HG03196 (cell line): ENCODE measurements at regions not wholly inside any gene's neighbourhood (a gene's known extent, or its start where the extent isn't known, plus 50 kb on each side); places are given as distances from the start of the nearest gene placed in this dataset.

Source experiments
- ATAC-seq: cut with Tn5 transposase; IDR thresholded peaks from one replicate; pipeline ENCODE4 v1.9.1; 2021; ENCODE audit not compliant: unreplicated experiment

DNA sequence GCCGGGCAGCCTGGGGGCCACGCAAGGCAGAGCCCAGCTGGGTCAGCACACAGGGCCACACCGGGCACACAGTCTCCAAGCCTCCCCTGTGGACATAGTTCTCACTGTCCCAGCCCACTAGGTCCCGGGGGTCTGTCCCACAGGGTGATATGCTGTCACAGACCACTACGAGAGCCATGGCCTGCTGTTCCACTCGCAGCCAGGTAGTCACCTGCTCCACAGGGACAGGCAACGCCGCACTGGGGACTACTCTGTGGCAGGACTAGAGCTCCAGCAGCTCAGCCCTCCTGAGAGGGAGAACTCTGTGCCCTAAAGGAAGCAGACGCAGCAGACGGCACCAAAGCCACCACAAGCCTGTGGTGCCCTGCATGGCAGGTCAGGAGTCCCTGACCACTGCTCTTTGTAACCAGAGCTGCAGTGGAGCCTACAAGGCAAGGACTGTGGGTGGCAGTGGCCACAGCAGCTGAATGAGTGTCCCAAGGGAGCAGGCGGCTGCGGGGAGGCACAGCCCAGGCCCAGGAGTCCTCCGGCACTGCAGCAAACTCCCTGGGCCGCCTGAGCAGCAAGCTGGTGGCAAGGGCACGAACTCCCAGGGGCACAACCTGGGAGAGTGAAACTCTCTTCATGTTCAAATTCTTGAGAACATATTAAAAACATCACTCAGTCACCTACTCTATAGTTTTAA, 171.2 kb upstream of the GRK3 start:
- ATAC-seq: no peak

- ATAC-seq: no peak
Observed at GRCh38 chr22:25395468-25395867, 169.0 kb upstream of the GRK3 start.

- no peak for ATAC-seq
Observed at GRCh38 chr22:25395915-25396314, 168.6 kb upstream of the GRK3 start.

GRCh38 chr22:25396615-25397200, 167.8 kb upstream of the GRK3 start:
- ATAC-seq: no peak

DNA sequence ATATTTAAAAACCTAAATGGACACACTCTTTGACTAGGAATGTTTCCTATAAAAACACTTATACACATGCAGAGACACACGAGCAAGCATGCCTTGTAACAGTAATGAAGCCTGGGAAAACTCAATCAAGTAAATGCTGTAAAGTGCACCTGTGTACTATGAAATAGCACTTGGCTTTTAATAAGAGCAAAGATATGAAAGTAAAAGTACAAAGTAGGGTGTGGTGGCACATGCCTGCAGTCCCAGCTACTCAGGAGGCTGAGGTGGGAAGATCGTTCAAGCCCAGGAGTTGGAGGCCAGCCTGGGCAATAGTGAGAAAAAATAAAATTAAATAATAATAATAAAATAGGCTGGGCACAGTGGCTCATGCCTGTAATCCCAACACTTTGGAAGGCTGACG, 166.9 kb upstream of the GRK3 start:
- ATAC-seq: no peak

DNA sequence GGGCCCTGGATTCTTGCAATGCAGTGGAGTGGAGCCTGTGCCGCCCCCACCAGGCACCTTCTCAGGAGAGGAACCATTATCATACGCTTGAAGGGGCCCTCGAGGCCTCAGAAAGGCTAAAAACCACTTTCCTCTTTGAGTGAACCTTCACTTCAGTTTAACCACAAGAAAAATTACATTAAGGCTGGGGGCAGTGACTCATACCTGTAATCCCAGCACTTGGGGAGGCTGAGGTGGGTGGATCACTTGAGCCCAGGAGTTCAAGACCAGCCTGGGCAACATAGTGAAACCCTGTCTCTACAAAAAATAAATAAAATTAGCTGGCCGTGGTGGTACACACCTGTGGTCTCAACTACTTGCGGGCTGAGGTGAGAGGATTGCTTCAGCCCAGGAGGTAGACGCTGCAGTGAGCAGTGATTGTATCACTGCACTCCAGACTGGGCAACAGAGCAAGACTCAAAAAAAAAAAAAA, 165.8 kb upstream of the GRK3 start:
- peak; percentile 54 for ATAC-seq

- no peak for ATAC-seq
Observed at GRCh38 chr22:25399649-25400151, 164.8 kb upstream of the GRK3 start.

DNA sequence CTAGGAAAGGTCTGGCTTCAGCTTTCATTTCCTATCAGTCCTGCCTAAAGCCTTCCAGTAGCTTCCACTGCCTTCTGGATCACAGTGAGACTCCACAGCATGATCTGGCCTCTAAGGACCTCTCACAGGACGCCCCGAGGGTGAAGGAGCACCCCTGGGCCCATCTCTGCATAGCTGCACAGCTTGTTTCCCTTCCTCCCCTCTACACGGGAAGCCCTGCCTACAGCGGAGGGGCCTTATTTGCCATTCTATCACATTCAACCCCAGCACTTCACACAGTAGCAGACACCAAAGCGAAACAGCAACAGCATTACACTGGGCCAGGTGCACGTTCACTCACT, 162.3 kb upstream of the GRK3 start:
- no peak for ATAC-seq

DNA sequence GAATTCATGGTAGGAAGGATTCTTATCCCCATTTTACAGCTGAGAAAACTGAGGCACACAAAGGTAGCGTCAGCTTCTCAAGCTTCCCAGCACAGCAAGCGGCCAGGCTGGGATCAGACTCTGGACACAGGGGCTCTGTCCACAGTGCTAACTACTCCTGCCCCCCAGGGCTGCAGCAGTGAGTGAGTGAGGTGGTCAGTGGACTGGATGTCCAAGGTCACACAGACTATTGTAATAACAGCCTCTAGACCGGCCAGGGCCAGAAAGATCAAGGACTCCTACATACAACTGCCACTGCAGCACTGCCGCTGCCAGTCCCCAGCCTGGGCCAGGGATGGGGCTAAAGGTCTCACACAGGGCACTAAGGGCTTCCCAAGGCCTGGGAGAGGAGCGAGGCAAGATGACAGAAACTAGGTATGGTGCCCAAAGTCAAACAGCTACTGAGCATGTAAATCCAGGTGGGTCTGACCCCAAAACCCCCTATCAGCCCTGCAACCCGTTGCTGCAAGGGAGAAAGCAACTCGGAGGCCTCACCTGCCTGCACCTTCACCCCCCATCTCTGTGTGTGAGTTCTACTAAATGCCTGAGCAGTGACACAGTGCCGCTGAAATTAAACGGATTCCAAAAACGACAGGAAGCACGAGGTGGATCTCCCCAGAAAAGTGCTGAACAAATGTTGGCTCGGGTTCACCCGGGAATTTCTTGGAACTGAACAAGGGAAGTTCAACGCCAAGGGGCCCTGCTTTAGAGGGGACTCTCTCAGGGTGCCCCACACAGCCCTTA, 161.8 kb upstream of the GRK3 start:
- ATAC-seq: no peak

DNA sequence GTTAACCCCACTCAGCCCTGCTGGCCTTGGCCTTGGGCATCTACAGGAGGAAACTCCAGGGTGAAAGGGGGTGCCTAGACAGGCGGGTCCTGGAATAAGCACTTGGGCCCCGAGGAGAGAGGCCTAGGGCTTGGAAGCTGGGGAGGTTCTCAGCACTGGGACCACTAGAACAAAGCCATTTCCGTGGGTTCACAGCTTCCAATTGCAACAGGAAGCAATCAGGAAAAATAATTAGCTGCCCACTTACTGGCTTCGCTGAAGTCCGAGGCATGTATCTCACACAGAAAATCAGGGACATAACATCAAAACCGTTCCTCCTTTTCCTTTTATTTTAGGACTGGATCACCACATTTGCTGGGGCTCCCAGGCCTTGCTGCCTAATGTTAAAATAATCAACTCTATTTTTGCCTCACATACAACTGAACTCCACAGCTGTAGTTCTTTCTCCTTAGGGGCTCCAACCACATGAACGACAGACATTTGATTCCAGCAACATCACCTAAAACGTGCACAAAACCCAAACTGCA, 161.1 kb upstream of the GRK3 start:
- no peak for ATAC-seq

- no peak for ATAC-seq
Observed at GRCh38 chr22:25403811-25404471, 160.5 kb upstream of the GRK3 start.

GRCh38 chr22:25404556-25404927, 159.9 kb upstream of the GRK3 start:
- peak; percentile 4 for ATAC-seq

GRCh38 chr22:25404928-25405816, 159.3 kb upstream of the GRK3 start:
- peak; percentile 45 for ATAC-seq

- ATAC-seq: no peak
Observed at GRCh38 chr22:25405841-25406509, 158.5 kb upstream of the GRK3 start.

GRCh38 chr22:25406510-25407210, 157.8 kb upstream of the GRK3 start:
- ATAC-seq: no peak

DNA sequence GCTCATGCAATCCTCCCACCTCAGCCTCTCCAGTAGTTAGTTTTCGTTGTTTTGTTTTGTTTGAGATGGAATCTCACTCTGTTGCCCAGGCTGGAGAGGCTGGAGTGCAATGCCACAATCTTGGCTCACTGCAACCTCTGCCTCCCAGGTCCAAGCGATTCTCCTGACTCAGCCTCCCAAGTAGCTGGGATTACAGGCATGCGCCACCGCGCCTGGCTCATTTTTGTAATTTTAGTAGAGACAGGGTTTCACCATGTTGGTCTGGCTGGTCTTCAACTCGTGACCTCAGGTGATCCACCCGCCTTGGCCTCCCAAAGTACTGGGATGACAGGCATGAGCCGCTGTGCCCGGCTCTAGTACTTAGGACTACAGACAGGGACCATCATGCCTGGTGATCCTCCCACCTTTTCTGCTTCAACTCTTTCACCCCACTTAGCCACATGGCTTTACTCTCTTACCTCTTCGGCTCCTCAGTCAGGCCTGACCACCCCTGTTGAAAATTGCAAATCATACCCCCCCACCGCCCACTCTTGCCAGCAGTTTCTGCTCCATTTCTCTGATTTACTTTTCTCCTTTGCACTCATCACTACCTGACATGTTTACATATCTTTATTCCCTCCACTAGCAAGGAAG, 157.1 kb upstream of the GRK3 start:
- no peak for ATAC-seq

DNA sequence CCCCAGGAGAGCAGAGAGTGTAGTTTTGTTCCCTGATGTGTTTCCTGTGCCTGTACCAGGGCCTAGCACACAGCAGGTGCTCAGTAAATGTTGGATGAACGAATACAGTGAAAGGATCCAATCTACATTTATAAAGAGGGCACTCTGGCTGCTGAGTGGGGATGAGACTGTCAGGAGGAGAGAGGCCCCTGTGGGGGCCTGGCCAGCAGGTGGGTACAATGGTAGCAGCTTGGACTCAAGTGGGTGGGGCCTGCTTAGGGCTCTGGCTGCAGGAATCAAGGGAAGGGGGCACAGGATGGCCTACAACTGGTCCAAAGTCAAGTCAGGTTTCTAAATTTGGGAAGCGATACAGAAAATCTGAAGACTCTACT, 156.6 kb upstream of the GRK3 start:
- ATAC-seq: no peak

DNA sequence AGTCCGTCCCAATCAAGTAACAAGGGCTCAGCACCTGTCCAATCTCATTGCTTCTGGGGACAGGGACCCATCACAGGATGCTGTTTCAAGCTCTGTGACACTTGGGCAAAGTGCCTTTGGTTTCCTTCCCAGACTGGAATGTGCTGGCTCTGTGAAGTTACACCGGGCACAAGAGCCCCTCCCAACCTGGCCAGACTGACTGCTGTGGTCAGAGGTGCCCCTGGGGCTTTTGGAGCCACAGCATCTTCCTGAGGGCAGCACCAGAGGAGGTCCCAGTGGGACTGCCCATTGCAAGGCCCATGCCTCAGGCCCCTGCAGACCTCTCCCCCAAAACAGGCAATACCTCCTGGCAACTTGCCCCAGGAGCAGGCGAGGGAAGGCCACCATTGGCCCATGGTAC, 155.2 kb upstream of the GRK3 start:
- no peak for ATAC-seq

- no peak for ATAC-seq
Observed at GRCh38 chr22:25410849-25411248, 153.6 kb upstream of the GRK3 start.
